ENCODE measurements at regions not wholly inside any gene's neighbourhood (a gene's known extent, or its start where the extent isn't known, plus 50 kb on each side); places are given as distances from the start of the nearest gene placed in this dataset.

DNA sequence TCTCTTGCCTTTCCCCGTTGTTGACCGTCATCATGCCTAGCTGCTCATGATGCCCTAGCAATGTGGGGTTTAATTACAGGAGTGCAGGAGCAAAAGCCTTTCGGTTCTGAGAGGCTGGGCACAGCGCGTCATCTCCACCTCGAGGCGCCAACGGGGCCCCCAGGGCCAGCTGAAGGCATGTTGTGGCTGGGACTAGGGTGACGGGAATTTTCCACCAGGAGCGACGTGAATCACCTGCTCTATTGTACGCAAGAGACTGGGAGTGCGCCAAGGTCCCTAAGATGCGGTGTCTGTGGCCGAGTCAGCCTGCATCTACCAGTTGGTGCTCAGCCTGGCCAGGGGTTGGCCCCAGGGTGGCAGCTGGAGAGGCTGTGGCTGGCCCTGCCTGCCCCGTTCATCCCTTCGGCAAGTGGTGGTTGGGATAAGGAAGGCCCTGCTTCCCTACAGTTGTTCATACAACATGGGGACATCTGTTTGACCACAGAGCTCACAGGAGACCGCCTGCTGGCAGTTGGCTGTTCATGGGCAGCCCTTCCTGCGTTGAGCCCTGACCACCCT is 1175.6 kb downstream of the BRD1 start:
- TF ChIP-seq, protein P1, sequence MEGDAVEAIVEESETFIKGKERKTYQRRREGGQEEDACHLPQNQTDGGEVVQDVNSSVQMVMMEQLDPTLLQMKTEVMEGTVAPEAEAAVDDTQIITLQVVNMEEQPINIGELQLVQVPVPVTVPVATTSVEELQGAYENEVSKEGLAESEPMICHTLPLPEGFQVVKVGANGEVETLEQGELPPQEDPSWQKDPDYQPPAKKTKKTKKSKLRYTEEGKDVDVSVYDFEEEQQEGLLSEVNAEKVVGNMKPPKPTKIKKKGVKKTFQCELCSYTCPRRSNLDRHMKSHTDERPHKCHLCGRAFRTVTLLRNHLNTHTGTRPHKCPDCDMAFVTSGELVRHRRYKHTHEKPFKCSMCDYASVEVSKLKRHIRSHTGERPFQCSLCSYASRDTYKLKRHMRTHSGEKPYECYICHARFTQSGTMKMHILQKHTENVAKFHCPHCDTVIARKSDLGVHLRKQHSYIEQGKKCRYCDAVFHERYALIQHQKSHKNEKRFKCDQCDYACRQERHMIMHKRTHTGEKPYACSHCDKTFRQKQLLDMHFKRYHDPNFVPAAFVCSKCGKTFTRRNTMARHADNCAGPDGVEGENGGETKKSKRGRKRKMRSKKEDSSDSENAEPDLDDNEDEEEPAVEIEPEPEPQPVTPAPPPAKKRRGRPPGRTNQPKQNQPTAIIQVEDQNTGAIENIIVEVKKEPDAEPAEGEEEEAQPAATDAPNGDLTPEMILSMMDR (IDR thresholded peaks at IDR 0.05; ENCODE audit: insufficient read depth, low read length, severe bottlenecking), result no peak

DNA sequence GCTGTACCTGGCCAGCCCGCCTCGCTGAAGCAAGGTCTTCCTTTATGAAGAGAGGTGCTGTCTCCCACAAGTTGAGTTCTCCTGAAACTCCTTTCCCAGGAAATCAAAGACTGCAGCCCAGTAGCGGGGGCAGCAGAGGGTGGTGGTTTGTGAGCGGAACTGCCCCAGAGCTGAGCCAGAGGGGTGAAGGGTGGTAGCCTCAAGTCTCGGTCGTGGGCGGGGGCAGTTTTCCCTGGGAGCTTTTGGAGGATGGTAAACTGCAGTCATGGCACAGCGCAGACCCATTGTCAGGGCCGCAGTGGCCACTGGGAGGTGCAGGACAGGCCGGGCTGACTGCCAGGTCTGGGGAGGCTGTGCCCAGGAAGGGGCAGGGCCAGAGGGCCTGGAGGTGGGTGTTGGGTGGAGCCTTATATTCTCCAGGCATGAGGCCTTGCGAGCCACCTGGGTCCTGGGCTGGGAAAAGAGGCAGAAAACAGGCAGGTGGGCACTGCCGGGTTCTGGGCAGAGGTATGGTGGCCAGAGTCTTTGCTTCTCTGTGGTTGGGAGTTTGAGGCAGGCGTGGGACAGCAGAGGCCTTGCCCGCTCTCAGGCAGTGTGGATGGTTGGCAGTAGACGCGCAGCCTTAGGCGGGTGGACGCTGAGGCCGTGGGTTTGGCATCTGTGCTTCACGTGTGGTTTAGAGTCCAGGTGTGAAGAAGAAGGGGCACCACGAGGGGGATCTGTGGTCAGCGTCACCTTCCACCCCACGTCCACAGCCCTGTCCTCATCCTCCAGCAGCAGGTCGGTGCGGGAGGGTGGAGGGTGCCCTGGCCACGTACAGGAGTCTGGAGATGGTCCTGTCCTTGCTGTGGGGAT is 1176.4 kb downstream of the BRD1 start:
- TF ChIP-seq, protein P1 (IDR thresholded peaks at IDR 0.05; ENCODE audit: insufficient read depth, low read length, severe bottlenecking), result no peak
- FAIRE-seq (no peak), DNase-seq (ENCODE audit: low read depth) (no peak)
- no peak overlapping the region for H3K4me3 ChIP-seq (ENCODE audit: low read depth, low read length)
- no peaks in the 10 kb centered on the region for H3K36me3 ChIP-seq (ENCODE audit: control insufficient read depth, insufficient read depth, low read length)
- H3K27me3 ChIP-seq (ENCODE audit: control insufficient read depth, insufficient read depth, low read length), result no peaks in the 10 kb centered on the region

More for the DNA sequence above, 1175.6 kb downstream of the BRD1 start:
- no peak for DNase-seq (ENCODE audit: low read depth)
- Histone ChIP-seq H3K4me3 (ENCODE audit: low read depth, low read length) (no peak overlapping the region), H3K36me3 (ENCODE audit: control insufficient read depth, insufficient read depth, low read length) (no peaks in the 10 kb centered on the region), H3K27me3 (ENCODE audit: control insufficient read depth, insufficient read depth, low read length) (no peaks in the 10 kb centered on the region)
- FAIRE-seq, result no peak

DNA sequence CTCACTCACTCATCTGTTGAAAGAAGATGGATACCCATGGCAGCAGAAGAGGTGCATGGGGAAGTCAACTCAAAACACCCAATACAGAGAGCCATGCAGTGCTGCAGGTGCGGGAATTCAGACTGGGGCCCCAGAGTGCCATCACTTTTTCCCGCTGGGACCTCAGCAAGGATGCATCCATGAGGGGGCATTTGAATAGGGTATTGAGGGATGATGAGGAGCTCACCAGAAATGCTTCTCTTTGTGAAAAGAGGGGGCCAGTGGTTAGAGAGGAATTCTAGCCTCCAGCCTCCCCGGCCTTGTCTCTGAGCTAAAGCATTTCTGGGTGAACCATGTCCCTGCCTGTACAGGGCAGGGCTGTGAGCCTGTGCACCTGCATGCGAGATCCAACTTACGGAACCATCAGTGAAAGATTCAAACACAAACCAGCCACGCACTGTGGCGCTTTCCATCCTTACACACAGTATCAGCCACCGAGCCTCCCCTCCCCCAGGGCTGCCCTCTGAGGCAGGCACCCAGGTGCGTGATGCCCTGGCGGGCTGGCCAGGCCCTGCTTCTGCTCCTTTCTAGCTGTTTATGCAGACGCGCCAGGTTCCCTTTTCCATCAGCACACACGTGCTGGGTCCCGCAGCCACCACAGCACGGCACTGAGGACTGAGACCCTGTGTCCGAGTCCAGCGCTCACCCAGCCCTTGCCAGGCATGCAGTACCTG is 1177.2 kb downstream of the BRD1 start:
- Histone ChIP-seq H3K27me3 (ENCODE audit: control insufficient read depth, insufficient read depth, low read length) (no peaks in the 10 kb centered on the region), H3K36me3 (ENCODE audit: control insufficient read depth, insufficient read depth, low read length) (no peaks in the 10 kb centered on the region), H3K4me3 (ENCODE audit: low read depth, low read length) (no peak overlapping the region)
- DNase-seq (ENCODE audit: low read depth) (no peak), FAIRE-seq (no peak)
- TF ChIP-seq, protein P1 (IDR thresholded peaks at IDR 0.05; ENCODE audit: insufficient read depth, low read length, severe bottlenecking), result no peak

DNA sequence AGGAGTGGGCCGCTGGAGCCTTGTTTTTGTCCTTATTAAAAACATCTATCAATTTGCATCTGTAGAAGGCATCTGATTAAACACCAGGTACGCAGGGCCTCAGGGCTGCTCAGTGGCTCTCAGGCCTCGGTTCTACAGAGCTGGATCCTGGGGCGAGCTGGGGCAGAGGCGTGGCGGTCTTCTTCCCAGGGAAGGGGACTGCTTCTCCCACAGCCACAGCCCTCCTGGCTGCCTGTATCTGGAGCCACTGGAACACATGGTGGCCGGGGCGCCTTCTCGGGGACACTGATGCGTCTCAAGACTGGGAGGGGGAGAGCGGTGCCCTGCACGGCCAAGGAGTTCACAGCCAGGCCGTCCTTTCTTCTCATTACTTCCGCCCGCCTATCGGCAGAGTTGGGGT is 1178.2 kb downstream of the BRD1 start:
- no peak for FAIRE-seq
- TF ChIP-seq, protein P1 (IDR thresholded peaks at IDR 0.05; ENCODE audit: insufficient read depth, low read length, severe bottlenecking), result no peak
- no peaks in the 10 kb centered on the region for H3K36me3 ChIP-seq (ENCODE audit: control insufficient read depth, insufficient read depth, low read length)
- H3K4me3 ChIP-seq (ENCODE audit: low read depth, low read length), result no peak overlapping the region
- DNase-seq (ENCODE audit: low read depth), result no peak
- H3K27me3 ChIP-seq (ENCODE audit: control insufficient read depth, insufficient read depth, low read length), result no peaks in the 10 kb centered on the region

DNA sequence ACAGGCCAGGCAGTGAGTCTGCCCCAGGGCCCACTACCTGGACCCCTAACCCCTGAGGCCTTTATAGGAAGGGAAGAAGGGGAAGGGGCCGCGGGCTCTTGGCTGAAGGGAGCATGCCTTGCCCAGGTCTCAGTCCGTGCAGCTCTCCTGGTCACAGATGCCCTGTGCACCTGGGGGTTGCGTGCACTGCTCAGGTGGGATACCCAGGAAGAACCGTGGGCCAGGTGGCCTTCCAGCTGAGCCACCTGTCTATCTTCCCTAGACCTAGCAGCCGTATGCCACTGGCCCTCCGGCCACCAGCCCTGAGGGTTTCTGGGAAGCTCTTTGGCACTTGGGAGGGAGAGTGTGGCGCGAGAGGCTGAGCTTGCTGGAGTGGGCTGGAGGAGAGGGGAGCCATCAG is 1178.6 kb downstream of the BRD1 start:
- Histone ChIP-seq H3K4me3 (ENCODE audit: low read depth, low read length) (no peak overlapping the region), H3K27me3 (ENCODE audit: control insufficient read depth, insufficient read depth, low read length) (no peaks in the 10 kb centered on the region), H3K36me3 (ENCODE audit: control insufficient read depth, insufficient read depth, low read length) (no peaks in the 10 kb centered on the region)
- DNase-seq (ENCODE audit: low read depth) (no peak), FAIRE-seq (no peak)
- TF ChIP-seq, protein P1 (IDR thresholded peaks at IDR 0.05; ENCODE audit: insufficient read depth, low read length, severe bottlenecking), result no peak

Measured in bronchial epithelial cell (primary cell).